ENCODE measurements at regions not wholly inside any gene's neighbourhood (a gene's known extent, or its start where the extent isn't known, plus 50 kb on each side); places are given as distances from the start of the nearest gene placed in this dataset.

GRCh38 chr2:49351560-49351959 is 197.2 kb upstream of the FSHR start:
- H3K36me3 ChIP-seq (ENCODE audit: control insufficient read depth, insufficient read depth, low read length) = no peaks in the 10 kb centered on the region
- no peak for TF ChIP-seq CTCF (IDR thresholded peaks at IDR 0.05; ENCODE audit: insufficient read depth, low read length, poor library complexity, severe bottlenecking)
- H3K4me3 ChIP-seq (ENCODE audit: low read depth, low read length) = no peak overlapping the region
- no peak for DNase-seq (ENCODE audit: low read depth)
- no peaks in the 10 kb centered on the region for H3K27me3 ChIP-seq (ENCODE audit: control insufficient read depth, insufficient read depth, low read length)

GRCh38 chr2:49343638-49344037 is 189.3 kb upstream of the FSHR start:
- no peak for DNase-seq (ENCODE audit: low read depth)
- no peaks in the 10 kb centered on the region for H3K36me3 ChIP-seq (ENCODE audit: control insufficient read depth, insufficient read depth, low read length)
- no peak for TF ChIP-seq CTCF (IDR thresholded peaks at IDR 0.05; ENCODE audit: insufficient read depth, low read length, poor library complexity, severe bottlenecking)
- no peak overlapping the region for H3K4me3 ChIP-seq (ENCODE audit: low read depth, low read length)
- H3K27me3 ChIP-seq (ENCODE audit: control insufficient read depth, insufficient read depth, low read length) = no peaks in the 10 kb centered on the region

- H3K4me3 ChIP-seq (ENCODE audit: low read depth, low read length) = no peak overlapping the region
- DNase-seq (ENCODE audit: low read depth) = no peak
- TF ChIP-seq CTCF (IDR thresholded peaks at IDR 0.05; ENCODE audit: insufficient read depth, low read length, poor library complexity, severe bottlenecking) = no peak
- H3K36me3 ChIP-seq (ENCODE audit: control insufficient read depth, insufficient read depth, low read length) = no peaks in the 10 kb centered on the region
- no peaks in the 10 kb centered on the region for H3K27me3 ChIP-seq (ENCODE audit: control insufficient read depth, insufficient read depth, low read length)
Measured at GRCh38 chr2:49342156-49342555, 187.8 kb upstream of the FSHR start.

GRCh38 chr2:49335546-49335945 is 181.2 kb upstream of the FSHR start:
- TF ChIP-seq CTCF (IDR thresholded peaks at IDR 0.05; ENCODE audit: insufficient read depth, low read length, poor library complexity, severe bottlenecking) = no peak
- Histone ChIP-seq H3K36me3 (ENCODE audit: control insufficient read depth, insufficient read depth, low read length) (no peaks in the 10 kb centered on the region), H3K4me3 (ENCODE audit: low read depth, low read length) (no peak overlapping the region), H3K27me3 (ENCODE audit: control insufficient read depth, insufficient read depth, low read length) (no peaks in the 10 kb centered on the region)
- no peak for DNase-seq (ENCODE audit: low read depth)

- H3K4me3 ChIP-seq (ENCODE audit: low read depth, low read length) = no peak overlapping the region
- no peak for TF ChIP-seq CTCF (IDR thresholded peaks at IDR 0.05; ENCODE audit: insufficient read depth, low read length, poor library complexity, severe bottlenecking)
Measured at GRCh38 chr2:49332415-49332814, 178.1 kb upstream of the FSHR start.

GRCh38 chr2:49318531-49318930 is 164.2 kb upstream of the FSHR start:
- Histone ChIP-seq H3K36me3 (ENCODE audit: control insufficient read depth, insufficient read depth, low read length) (no peaks in the 10 kb centered on the region), H3K27me3 (ENCODE audit: control insufficient read depth, insufficient read depth, low read length) (no peaks in the 10 kb centered on the region), H3K4me3 (ENCODE audit: low read depth, low read length) (no peak overlapping the region)
- no peak for TF ChIP-seq CTCF (IDR thresholded peaks at IDR 0.05; ENCODE audit: insufficient read depth, low read length, poor library complexity, severe bottlenecking)
- no peak for DNase-seq (ENCODE audit: low read depth)

More at GRCh38 chr2:49332415-49332814, 178.1 kb upstream of the FSHR start:
- H3K27me3 ChIP-seq (ENCODE audit: control insufficient read depth, insufficient read depth, low read length) = no peaks in the 10 kb centered on the region
- H3K36me3 ChIP-seq (ENCODE audit: control insufficient read depth, insufficient read depth, low read length) = no peaks in the 10 kb centered on the region
- DNase-seq (ENCODE audit: low read depth) = no peak

All from kidney epithelial cell (primary cell).